Stimulated activated memory B cell treated with anti-CD40 and anti-IgM and Interleukin-4, amounts not matched to agents 10 μg/mL and 1 μg/mL and 100 μg/mL, for 72 hours (primary cell): ENCODE measurements at regions not wholly inside any gene's neighbourhood (a gene's known extent, or its start where the extent isn't known, plus 50 kb on each side); places are given as distances from the start of the nearest gene placed in this dataset.

Experiments used
- ATAC-seq: fragments of 150-1000 bp; cut with Tn5 transposase; 2 replicates; pipeline ENCODE4 v1.10.0; 2021
- H3K27ac Mint-ChIP-seq: one replicate; pipeline ENCODE4 v1.8.0; 2022; ENCODE audit warnings: mild to moderate bottlenecking, mixed read lengths
- H3K27me3 Mint-ChIP-seq: one replicate; pipeline ENCODE4 v1.8.0; 2022; ENCODE audit warnings: mixed read lengths
- H3K36me3 Mint-ChIP-seq: one replicate; pipeline ENCODE4 v1.8.0; 2022; ENCODE audit warnings: mixed read lengths
- H3K4me1 Mint-ChIP-seq: one replicate; pipeline ENCODE4 v1.8.0; 2022; ENCODE audit warnings: mixed read lengths
- H3K4me3 Mint-ChIP-seq: one replicate; pipeline ENCODE4 v1.8.0; 2022; ENCODE audit warnings: mild to moderate bottlenecking, moderate library complexity, mixed read lengths
- H3K9me3 Mint-ChIP-seq: one replicate; pipeline ENCODE4 v1.8.0; 2022; ENCODE audit warnings: mixed read lengths

- H3K4me1 Mint-ChIP-seq, result no peaks in the 10 kb centered on the region
- ATAC-seq, result no peak
- H3K9me3 Mint-ChIP-seq, result peaks cover 3% of the 10 kb centered on the region
- no peaks in the 10 kb centered on the region for H3K36me3 Mint-ChIP-seq
- H3K4me3 Mint-ChIP-seq, result no peak overlapping the region
- no peak overlapping the region for H3K27ac Mint-ChIP-seq
- H3K27me3 Mint-ChIP-seq, result no peaks in the 10 kb centered on the region
These were observed 241.0 kb upstream of the SNX7 start for GRCh38 chr1:98420376-98421084.

- no peak for ATAC-seq
- Mint-ChIP-seq H3K27me3 (no peaks in the 10 kb centered on the region), H3K9me3 (peaks cover 3% of the 10 kb centered on the region), H3K36me3 (no peaks in the 10 kb centered on the region), H3K4me1 (no peaks in the 10 kb centered on the region), H3K27ac (no peak overlapping the region), H3K4me3 (no peak overlapping the region)
These were observed 243.7 kb upstream of the SNX7 start for GRCh38 chr1:98417820-98418219.

GRCh38 chr1:98410082-98410481, 251.4 kb upstream of the SNX7 start:
- no peak overlapping the region for H3K27ac Mint-ChIP-seq
- H3K27me3 Mint-ChIP-seq, result no peaks in the 10 kb centered on the region
- no peak for ATAC-seq

GRCh38 chr1:98406352-98407088, 255.0 kb upstream of the SNX7 start:
- Mint-ChIP-seq H3K9me3 (no peaks in the 10 kb centered on the region), H3K27ac (no peak overlapping the region), H3K27me3 (no peaks in the 10 kb centered on the region), H3K36me3 (no peaks in the 10 kb centered on the region), H3K4me3 (no peak overlapping the region), H3K4me1 (no peaks in the 10 kb centered on the region)
- no peak for ATAC-seq

More at GRCh38 chr1:98410082-98410481, 251.4 kb upstream of the SNX7 start:
- Mint-ChIP-seq H3K36me3 (no peaks in the 10 kb centered on the region), H3K9me3 (peaks cover 8% of the 10 kb centered on the region), H3K4me3 (no peak overlapping the region), H3K4me1 (no peaks in the 10 kb centered on the region)

GRCh38 chr1:98405581-98406074, 255.9 kb upstream of the SNX7 start:
- Mint-ChIP-seq H3K4me3 (no peak overlapping the region), H3K27me3 (no peaks in the 10 kb centered on the region), H3K9me3 (no peaks in the 10 kb centered on the region), H3K27ac (no peak overlapping the region), H3K36me3 (no peaks in the 10 kb centered on the region), H3K4me1 (no peaks in the 10 kb centered on the region)
- ATAC-seq, result no peak

GRCh38 chr1:98404866-98405265, 256.7 kb upstream of the SNX7 start:
- H3K27me3 Mint-ChIP-seq, result no peaks in the 10 kb centered on the region
- H3K27ac Mint-ChIP-seq, result no peak overlapping the region
- H3K4me1 Mint-ChIP-seq, result no peaks in the 10 kb centered on the region
- H3K4me3 Mint-ChIP-seq, result no peak overlapping the region
- H3K9me3 Mint-ChIP-seq, result no peaks in the 10 kb centered on the region
- no peaks in the 10 kb centered on the region for H3K36me3 Mint-ChIP-seq
- no peak for ATAC-seq

GRCh38 chr1:98403963-98404480, 257.5 kb upstream of the SNX7 start:
- H3K4me1 Mint-ChIP-seq, result no peaks in the 10 kb centered on the region
- ATAC-seq, result no peak
- no peaks in the 10 kb centered on the region for H3K9me3 Mint-ChIP-seq
- H3K27me3 Mint-ChIP-seq, result no peaks in the 10 kb centered on the region
- H3K27ac Mint-ChIP-seq, result no peak overlapping the region
- no peaks in the 10 kb centered on the region for H3K36me3 Mint-ChIP-seq
- no peak overlapping the region for H3K4me3 Mint-ChIP-seq

- H3K27me3 Mint-ChIP-seq, result no peaks in the 10 kb centered on the region
- H3K4me1 Mint-ChIP-seq, result no peaks in the 10 kb centered on the region
- no peak for ATAC-seq
- no peak overlapping the region for H3K4me3 Mint-ChIP-seq
- no peaks in the 10 kb centered on the region for H3K9me3 Mint-ChIP-seq
- no peak overlapping the region for H3K27ac Mint-ChIP-seq
- no peaks in the 10 kb centered on the region for H3K36me3 Mint-ChIP-seq
These were observed 258.7 kb upstream of the SNX7 start for GRCh38 chr1:98402860-98403259.

GRCh38 chr1:98400446-98400845, 261.1 kb upstream of the SNX7 start:
- H3K4me1 Mint-ChIP-seq, result no peaks in the 10 kb centered on the region
- H3K27me3 Mint-ChIP-seq, result no peaks in the 10 kb centered on the region
- no peak overlapping the region for H3K27ac Mint-ChIP-seq
- no peaks in the 10 kb centered on the region for H3K9me3 Mint-ChIP-seq
- ATAC-seq, result no peak
- no peak overlapping the region for H3K4me3 Mint-ChIP-seq
- no peaks in the 10 kb centered on the region for H3K36me3 Mint-ChIP-seq

GRCh38 chr1:98399218-98399617, 262.3 kb upstream of the SNX7 start:
- no peak overlapping the region for H3K4me3 Mint-ChIP-seq

GRCh38 chr1:98398649-98399048, 262.9 kb upstream of the SNX7 start:
- no peak overlapping the region for H3K27ac Mint-ChIP-seq
- H3K4me1 Mint-ChIP-seq, result no peaks in the 10 kb centered on the region
- ATAC-seq, result no peak

More at GRCh38 chr1:98399218-98399617, 262.3 kb upstream of the SNX7 start:
- Mint-ChIP-seq H3K9me3 (no peaks in the 10 kb centered on the region), H3K4me1 (no peaks in the 10 kb centered on the region), H3K27me3 (no peaks in the 10 kb centered on the region), H3K27ac (no peak overlapping the region), H3K36me3 (no peaks in the 10 kb centered on the region)
- ATAC-seq, result no peak

GRCh38 chr1:98398092-98398491, 263.4 kb upstream of the SNX7 start:
- H3K27me3 Mint-ChIP-seq, result no peaks in the 10 kb centered on the region
- no peaks in the 10 kb centered on the region for H3K36me3 Mint-ChIP-seq
- no peaks in the 10 kb centered on the region for H3K9me3 Mint-ChIP-seq
- no peak for ATAC-seq
- H3K4me1 Mint-ChIP-seq, result no peaks in the 10 kb centered on the region
- no peak overlapping the region for H3K4me3 Mint-ChIP-seq
- no peak overlapping the region for H3K27ac Mint-ChIP-seq

More at GRCh38 chr1:98398649-98399048, 262.9 kb upstream of the SNX7 start:
- Mint-ChIP-seq H3K36me3 (no peaks in the 10 kb centered on the region), H3K27me3 (no peaks in the 10 kb centered on the region), H3K4me3 (no peak overlapping the region), H3K9me3 (no peaks in the 10 kb centered on the region)

GRCh38 chr1:98393719-98394118, 267.8 kb upstream of the SNX7 start:
- H3K4me3 Mint-ChIP-seq, result no peak overlapping the region
- H3K4me1 Mint-ChIP-seq, result no peaks in the 10 kb centered on the region
- H3K36me3 Mint-ChIP-seq, result no peaks in the 10 kb centered on the region
- H3K27ac Mint-ChIP-seq, result no peak overlapping the region
- no peak for ATAC-seq
- no peaks in the 10 kb centered on the region for H3K9me3 Mint-ChIP-seq
- no peaks in the 10 kb centered on the region for H3K27me3 Mint-ChIP-seq

GRCh38 chr1:98391175-98391574, 270.3 kb upstream of the SNX7 start:
- Mint-ChIP-seq H3K36me3 (no peaks in the 10 kb centered on the region), H3K9me3 (no peaks in the 10 kb centered on the region), H3K4me3 (no peak overlapping the region), H3K27ac (no peak overlapping the region), H3K4me1 (peaks cover 10% of the 10 kb centered on the region), H3K27me3 (no peaks in the 10 kb centered on the region)
- no peak for ATAC-seq

GRCh38 chr1:98389809-98390208, 271.7 kb upstream of the SNX7 start:
- Mint-ChIP-seq H3K36me3 (no peaks in the 10 kb centered on the region), H3K9me3 (no peaks in the 10 kb centered on the region), H3K27ac (no peak overlapping the region), H3K4me3 (no peak overlapping the region), H3K27me3 (no peaks in the 10 kb centered on the region), H3K4me1 (peaks cover 10% of the 10 kb centered on the region)
- ATAC-seq, result no peak

- ATAC-seq, result no peak
- Mint-ChIP-seq H3K4me1 (peaks cover 10% of the 10 kb centered on the region), H3K36me3 (no peaks in the 10 kb centered on the region), H3K27me3 (no peaks in the 10 kb centered on the region), H3K4me3 (no peak overlapping the region), H3K27ac (no peak overlapping the region), H3K9me3 (no peaks in the 10 kb centered on the region)
These were observed 273.1 kb upstream of the SNX7 start for GRCh38 chr1:98388441-98388840.
